KBM-7 (cell line): ENCODE measurements at regions not wholly inside any gene's neighbourhood (a gene's known extent, or its start where the extent isn't known, plus 50 kb on each side); places are given as distances from the start of the nearest gene placed in this dataset.
A peak's percentile ranks its signal among the peaks of the same experiment; 100 is the strongest.
"Not testable (repeated sequence)": the region's sequence is repeated elsewhere in the genome, so short reads cannot be mapped to it uniquely, and the experiment has no call there.

Experiments
- DNase-seq: peaks from one replicate; pipeline ENCODE4 v3.0.0-alpha.2; 2015
- in situ Hi-C: fragments of 300-500 bp; cut with MboI; formaldehyde crosslinking; loops from 2 replicates; pipeline ENCODE4 v1.14.3; 2020; ENCODE audit warnings: low sequenced_read_pairs, low pct_unique_long_range_greater_than_20kb, mixed read lengths

DNA sequence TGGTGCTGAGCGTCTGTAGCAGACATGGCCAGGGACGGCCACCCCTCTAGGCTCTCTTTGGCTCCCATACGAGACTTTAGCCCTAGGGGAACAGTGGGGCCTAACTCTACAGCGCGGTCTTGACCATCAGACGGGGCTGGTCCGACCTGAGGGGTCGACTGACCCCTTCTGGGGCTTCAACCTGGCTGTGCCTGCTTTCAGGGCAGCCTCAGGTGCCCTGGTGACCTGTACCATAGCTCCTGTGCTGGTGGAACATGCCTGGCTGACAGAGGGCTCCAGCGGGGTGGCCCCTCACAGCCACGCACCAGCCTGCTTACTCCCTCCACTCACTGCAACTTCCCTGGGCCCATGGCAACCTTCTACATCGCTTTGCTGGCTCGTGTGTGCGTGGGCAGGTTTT lies 423.4 kb upstream of the SEMA6A start:
- no peak for DNase-seq
- in situ Hi-C loops = no loop called here

- in situ Hi-C loops = no loop called here
- DNase-seq = no peak
Observed at GRCh38 chr5:116992681-116993080, 418.1 kb upstream of the SEMA6A start.

GRCh38 chr5:116989995-116990394 lies 415.4 kb upstream of the SEMA6A start:
- in situ Hi-C loops = no loop called here
- no peak for DNase-seq

- DNase-seq = no peak
- in situ Hi-C loops = no loop called here
Observed at GRCh38 chr5:116982035-116982434, 407.4 kb upstream of the SEMA6A start.

GRCh38 chr5:116980581-116980980 lies 406.0 kb upstream of the SEMA6A start:
- no peak for DNase-seq
- in situ Hi-C loops = no loop called here

DNA sequence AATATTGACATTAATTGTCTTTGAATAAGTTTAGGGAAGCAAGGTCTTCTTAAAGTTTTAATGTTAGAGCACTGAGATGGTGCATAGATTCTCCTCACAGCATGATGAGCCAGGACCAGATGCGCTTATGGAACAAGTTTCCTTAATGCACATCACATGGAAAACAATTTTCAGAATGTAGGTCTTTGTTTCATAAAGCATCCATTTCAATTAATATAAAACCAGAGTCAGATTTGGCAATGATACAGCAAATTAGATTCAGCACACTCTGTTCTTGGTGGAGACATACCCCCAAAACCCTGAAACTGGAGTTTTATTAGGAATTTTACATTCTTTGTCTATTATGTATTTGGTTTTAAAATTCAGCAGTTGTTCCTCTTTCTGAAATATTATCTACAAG lies 402.1 kb upstream of the SEMA6A start:
- no peak for DNase-seq
- in situ Hi-C loops = no loop called here

DNA sequence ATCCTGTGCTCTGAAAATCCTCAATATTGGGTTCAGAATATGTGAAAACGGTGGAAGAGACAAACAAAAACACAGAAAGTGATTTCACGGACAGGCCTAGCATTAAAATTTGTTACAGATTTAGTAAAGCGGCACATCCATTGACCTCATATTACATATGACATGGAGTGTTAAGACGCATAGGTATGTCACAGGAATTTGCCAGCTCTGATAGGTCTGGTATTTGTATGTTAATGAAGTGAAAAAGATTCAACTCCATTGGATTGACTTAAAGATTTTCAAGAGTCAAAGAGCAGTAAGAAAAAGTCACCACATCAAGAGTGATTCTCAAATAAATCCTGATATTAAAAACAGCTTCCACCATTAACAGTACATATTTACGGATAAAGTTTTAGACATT lies 396.5 kb upstream of the SEMA6A start:
- in situ Hi-C loops = no loop called here
- no peak for DNase-seq

GRCh38 chr5:116970318-116970717 lies 395.7 kb upstream of the SEMA6A start:
- in situ Hi-C loops = no loop called here
- DNase-seq = no peak

- DNase-seq = no peak
- in situ Hi-C loops = no loop called here
Observed at GRCh38 chr5:116964438-116964837, 389.8 kb upstream of the SEMA6A start.

DNA sequence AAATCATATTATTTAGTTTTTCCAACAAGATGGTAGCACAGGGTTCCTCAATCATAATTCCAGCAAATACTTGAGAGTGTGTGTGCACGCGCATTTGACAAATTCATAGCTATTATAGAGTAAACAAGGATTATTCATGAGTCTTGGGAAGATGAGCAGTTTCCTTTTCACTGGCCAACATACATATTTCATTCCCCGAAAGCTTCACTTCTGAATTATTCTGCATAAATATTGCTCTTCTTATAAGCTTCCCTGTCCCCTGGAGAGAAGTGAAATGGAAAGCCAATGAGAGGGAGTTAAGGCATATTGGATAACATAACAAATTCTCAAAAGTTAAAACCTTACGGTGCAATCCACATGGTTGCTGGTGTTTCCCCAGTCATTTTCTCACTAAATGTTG lies 386.4 kb upstream of the SEMA6A start:
- in situ Hi-C loops = no loop called here
- no peak for DNase-seq

DNA sequence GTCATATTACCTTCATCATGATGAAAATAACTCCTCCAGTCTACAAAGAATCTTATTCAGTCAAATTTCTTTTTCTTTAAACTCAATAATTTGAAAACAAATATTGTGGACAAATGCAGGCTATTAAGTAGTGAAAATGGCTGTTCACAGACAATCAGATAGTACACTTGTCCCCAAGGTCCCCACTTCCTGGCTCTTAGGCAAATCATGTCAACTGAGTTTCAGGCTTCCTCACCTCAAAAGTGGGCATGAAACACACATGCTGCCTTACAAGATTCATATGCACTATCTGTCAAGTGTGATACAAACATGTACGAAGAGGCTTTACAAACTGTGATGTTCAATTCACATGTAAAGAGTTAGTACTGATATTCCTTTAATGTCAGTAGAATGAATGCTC lies 385.2 kb upstream of the SEMA6A start:
- DNase-seq = no peak
- in situ Hi-C loops = no loop called here

- in situ Hi-C loops = no loop called here
- DNase-seq = no peak
Observed at GRCh38 chr5:116953251-116953930, 378.8 kb upstream of the SEMA6A start.

DNA sequence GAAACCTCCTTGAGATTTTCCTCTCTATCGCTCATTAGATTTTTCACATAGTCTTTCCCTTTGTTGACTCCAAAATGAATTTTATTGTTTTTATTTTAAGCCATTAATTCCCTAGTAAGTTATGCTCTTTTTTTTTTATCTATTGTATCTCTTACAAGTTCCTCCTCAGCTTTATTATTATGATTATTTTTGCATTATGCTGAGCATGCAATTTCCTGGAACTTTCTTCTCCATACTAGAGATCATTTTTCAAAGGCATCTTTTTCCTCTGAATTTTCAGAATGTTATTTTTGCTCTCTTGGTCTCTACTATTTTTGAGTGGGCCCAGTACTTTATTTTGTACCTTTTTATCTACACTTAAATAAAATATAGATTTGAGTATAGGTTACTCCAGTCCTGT lies 376.6 kb upstream of the SEMA6A start:
- DNase-seq = no peak
- in situ Hi-C loops = no loop called here

GRCh38 chr5:116947691-116948528 lies 373.3 kb upstream of the SEMA6A start:
- in situ Hi-C loops = no loop called here
- DNase-seq = peak; percentile 89

DNA sequence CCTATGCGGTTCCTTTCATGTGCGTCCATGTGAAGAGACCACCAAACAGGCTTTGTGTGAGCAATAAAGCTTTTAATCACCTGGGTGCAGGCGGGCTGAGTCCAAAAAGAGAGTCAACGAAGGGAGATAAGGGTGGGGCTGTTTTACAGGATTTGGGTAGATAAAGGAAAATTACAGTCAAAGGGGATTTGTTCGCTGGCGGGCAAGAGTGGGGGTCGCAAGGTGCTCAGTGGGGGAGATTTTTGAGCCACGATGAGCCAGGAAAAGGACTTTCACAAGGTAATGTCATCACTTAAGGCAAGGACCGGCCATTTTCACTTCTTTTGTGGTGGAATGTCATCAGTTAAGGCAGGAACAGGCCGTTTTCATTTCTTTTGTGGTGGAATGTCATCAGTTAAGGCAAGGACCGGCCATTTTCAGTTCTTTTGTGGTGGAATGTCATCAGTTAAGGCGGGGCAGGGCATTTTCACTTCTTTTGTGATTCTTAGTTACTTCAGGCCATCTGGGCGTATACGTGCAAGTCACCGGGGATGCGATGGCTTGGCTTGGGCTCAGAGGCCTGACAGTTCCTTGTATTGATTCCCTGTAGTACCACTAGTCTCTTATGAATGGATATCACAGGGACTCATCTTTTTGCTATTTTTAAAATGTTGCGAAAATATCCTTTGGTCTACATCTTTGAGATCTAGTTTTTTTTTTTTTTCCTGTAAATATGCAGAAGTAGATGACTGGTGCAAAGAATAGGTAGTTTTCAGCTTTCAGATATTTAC lies 371.2 kb upstream of the SEMA6A start:
- in situ Hi-C loops, DNase-seq: not testable (repeated sequence)

DNA sequence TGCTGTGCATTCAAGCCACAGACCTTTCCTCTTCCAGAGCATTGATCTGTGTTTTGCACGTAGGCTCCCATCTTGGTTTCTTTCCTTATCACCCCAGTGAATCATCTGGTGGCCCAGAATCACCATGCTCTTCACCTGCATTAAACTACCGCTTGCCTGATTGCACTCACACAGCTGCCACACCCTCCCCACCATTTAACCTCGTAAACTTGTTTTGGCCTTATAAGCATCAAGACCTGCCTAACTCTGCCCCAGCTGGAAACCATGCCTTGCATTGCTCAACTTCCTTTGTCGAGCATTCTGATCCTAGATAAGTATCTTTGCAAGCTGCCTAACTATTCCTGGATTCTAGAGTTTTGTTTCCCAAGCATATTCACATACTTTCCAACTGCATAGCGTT lies 369.6 kb upstream of the SEMA6A start:
- in situ Hi-C loops = no loop called here
- DNase-seq = no peak

DNA sequence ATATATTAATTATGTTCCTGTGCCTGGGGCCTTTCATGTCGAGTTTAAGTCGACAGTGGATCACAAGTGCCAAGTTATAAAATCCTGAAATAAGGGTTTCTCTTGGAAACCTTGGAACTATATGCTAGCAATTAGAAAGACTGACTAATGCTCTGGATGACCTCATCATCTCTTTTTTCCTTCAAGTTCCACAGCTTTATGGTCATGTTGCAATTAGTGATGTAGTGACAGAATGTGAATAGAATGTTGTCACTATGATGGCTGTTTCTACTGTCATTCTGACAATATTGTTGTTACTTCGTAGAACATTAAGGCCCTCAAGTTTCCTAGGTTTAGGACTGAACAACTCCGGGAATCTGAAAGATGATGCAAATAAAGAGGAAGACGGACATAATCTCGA lies 368.0 kb upstream of the SEMA6A start:
- in situ Hi-C loops = no loop called here
- no peak for DNase-seq

DNA sequence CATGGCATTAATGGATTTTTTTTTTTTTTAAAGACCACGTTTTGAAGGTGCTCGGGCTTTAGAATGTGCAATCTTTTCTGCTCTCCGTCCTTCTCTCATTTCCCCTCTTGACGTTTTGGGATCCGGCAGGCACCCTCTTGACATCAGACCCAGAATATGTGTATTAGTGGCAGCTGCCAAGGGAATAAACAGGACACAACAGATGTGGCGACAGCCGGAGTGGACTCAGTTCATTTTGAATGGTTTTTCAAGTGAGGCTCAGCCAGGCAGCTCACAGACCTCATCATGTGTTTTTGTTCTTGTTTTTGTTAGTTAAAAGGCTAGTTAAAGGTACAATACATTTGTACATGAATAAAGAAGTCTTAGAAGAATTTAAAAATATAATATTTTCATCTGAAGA lies 365.0 kb upstream of the SEMA6A start:
- no peak for DNase-seq
- in situ Hi-C loops = no loop called here

GRCh38 chr5:116938488-116938887 lies 363.9 kb upstream of the SEMA6A start:
- no peak for DNase-seq
- in situ Hi-C loops = no loop called here

GRCh38 chr5:116935561-116936162 lies 361.0 kb upstream of the SEMA6A start:
- in situ Hi-C loops = no loop called here

More at GRCh38 chr5:116935561-116936162, 361.0 kb upstream of the SEMA6A start:
- DNase-seq = no peak
